Natural killer cell (primary cell): ENCODE measurements at regions not wholly inside any gene's neighbourhood (a gene's known extent, or its start where the extent isn't known, plus 50 kb on each side); places are given as distances from the start of the nearest gene placed in this dataset.

ENCODE experiments used
- ATAC-seq, 3 donors: fragments of 150-1000 bp in 2 of 3; fragments of 200-7000 bp in 1 of 3; cut with Tn5 transposase; 1 replicate in 1 of 3; 2 replicates in 2 of 3; pipeline ENCODE4 v1.10.0; 2021; ENCODE audit warnings: mild to moderate bottlenecking in 2 of 3, moderate library complexity in 2 of 3
- DNase-seq, 2 donors: peaks; one replicate each; pipeline versions ENCODE4 v3.0.0 to v3.0.0-alpha.2; 2013 to 2021; ENCODE audit warnings: mixed read lengths in 1 of 2
- H3K27ac ChIP-seq: one replicate; pipeline ENCODE4 v1.5.1; 2013; ENCODE audit warnings: mild to moderate bottlenecking, low read length
- H3K27me3 ChIP-seq: one replicate; pipeline ENCODE4 v1.6.1; 2013; ENCODE audit warnings: low read length; ENCODE audit not compliant: control insufficient read depth, insufficient read depth
- H3K36me3 ChIP-seq: one replicate; pipeline ENCODE4 v1.6.1; 2013; ENCODE audit warnings: low read length; ENCODE audit not compliant: control insufficient read depth, insufficient read depth
- H3K4me1 ChIP-seq: one replicate; pipeline ENCODE4 v1.6.1; 2013; ENCODE audit warnings: low read length; ENCODE audit not compliant: control insufficient read depth, insufficient read depth
- H3K4me3 ChIP-seq: one replicate; pipeline ENCODE4 v1.5.1; 2013; ENCODE audit warnings: low read length
- H3K9me3 ChIP-seq: one replicate; pipeline ENCODE4 v1.6.1; 2013; ENCODE audit warnings: low read length; ENCODE audit not compliant: control insufficient read depth, insufficient read depth
- H3K27ac Mint-ChIP-seq, 2 donors: one replicate each; pipeline ENCODE4 v1.8.0; 2022; ENCODE audit warnings: mild to moderate bottlenecking in 2 of 2, mixed read lengths in 2 of 2, moderate library complexity in 1 of 2
- H3K27me3 Mint-ChIP-seq, 2 donors: one replicate each; pipeline ENCODE4 v1.8.0; 2022; ENCODE audit warnings: low read depth in 2 of 2, mixed read lengths in 2 of 2
- H3K36me3 Mint-ChIP-seq: one replicate; pipeline ENCODE4 v1.8.0; 2022; ENCODE audit warnings: mixed read lengths
- H3K4me1 Mint-ChIP-seq, 2 donors: one replicate each; pipeline ENCODE4 v1.8.0; 2022; ENCODE audit warnings: mixed read lengths in 2 of 2
- H3K4me3 Mint-ChIP-seq: one replicate; pipeline ENCODE4 v1.8.0; 2022; ENCODE audit warnings: mild to moderate bottlenecking, moderate library complexity, mixed read lengths
- H3K9me3 Mint-ChIP-seq, 2 donors: one replicate each; pipeline ENCODE4 v1.8.0; 2022; ENCODE audit warnings: mixed read lengths in 2 of 2
- CTCF ChIP-seq: fragments of 200-600 bp; IDR thresholded peaks from one replicate; pipeline ENCODE4 v1.8.0; 2022; ENCODE audit warnings: antibody characterized with exemption
- WGBS: methylation state at CpG from one replicate; pipeline ENCODE4 v1.1.7; 2013; ENCODE audit warnings: missing lambda C conversion rate; ENCODE audit not compliant: insufficient coverage; 5-methylcytosine and 5-hydroxymethylcytosine counted together
- intact Hi-C: fragments of 100-400 bp; cut with micrococcal nuclease; formaldehyde crosslinking; loops from one replicate; pipeline ENCODE4 v1.14.2; 2022

GRCh38 chr1:29650476-29650875 lies 414.2 kb downstream of the PTPRU start:
- H3K9me3 ChIP-seq, result no peaks in the 10 kb centered on the region
- 82% methylated on average over 3 of the region's 3 CpGs for WGBS
- intact Hi-C loops, result no loop called here
- TF ChIP-seq CTCF, result no peak
- no peaks in the 10 kb centered on the region for H3K27me3 ChIP-seq
- H3K36me3 Mint-ChIP-seq, result no peaks in the 10 kb centered on the region
- H3K27ac ChIP-seq, result no peak overlapping the region
- H3K36me3 ChIP-seq, result no peaks in the 10 kb centered on the region
- H3K27me3 Mint-ChIP-seq, result peaks cover 18 to 19% of the 10 kb centered on the region in 2 donors
- H3K4me1 Mint-ChIP-seq, result no peaks in the 10 kb centered on the region
- ATAC-seq, result no peak
- no peak overlapping the region for H3K27ac Mint-ChIP-seq
- H3K4me1 ChIP-seq, result no peaks in the 10 kb centered on the region
- no peaks in the 10 kb centered on the region for H3K9me3 Mint-ChIP-seq
- no peak for DNase-seq
- H3K4me3 ChIP-seq, result no peak overlapping the region
- H3K4me3 Mint-ChIP-seq, result no peak overlapping the region

- Histone ChIP-seq H3K27me3 (no peaks in the 10 kb centered on the region), H3K4me1 (no peaks in the 10 kb centered on the region), H3K27ac (no peak overlapping the region), H3K4me3 (no peak overlapping the region), H3K9me3 (no peaks in the 10 kb centered on the region), H3K36me3 (no peaks in the 10 kb centered on the region)
- WGBS, result 95% methylated on average over 8 of the region's 8 CpGs
- Mint-ChIP-seq H3K4me1 (no peaks in the 10 kb centered on the region), H3K36me3 (no peaks in the 10 kb centered on the region), H3K27ac (no peak overlapping the region), H3K27me3 (peaks cover 15 to 19% of the 10 kb centered on the region in 2 donors), H3K9me3 (no peaks in the 10 kb centered on the region), H3K4me3 (no peak overlapping the region)
- no peak for TF ChIP-seq CTCF
- intact Hi-C loops, result no loop called here
- no peak for DNase-seq
- no peak for ATAC-seq
Measured at GRCh38 chr1:29650041-29650400, 413.7 kb downstream of the PTPRU start.

- H3K27ac Mint-ChIP-seq, result no peak overlapping the region
- DNase-seq (peak in 1 of 2 donors; percentile 4), ATAC-seq (no peak)
- no peaks in the 10 kb centered on the region for H3K36me3 ChIP-seq
- no peaks in the 10 kb centered on the region for H3K9me3 ChIP-seq
- no peaks in the 10 kb centered on the region for H3K36me3 Mint-ChIP-seq
- no peak for TF ChIP-seq CTCF
- no peaks in the 10 kb centered on the region for H3K4me1 Mint-ChIP-seq
- no peak overlapping the region for H3K4me3 ChIP-seq
- peaks cover 15 to 19% of the 10 kb centered on the region in 2 donors for H3K27me3 Mint-ChIP-seq
- no peak overlapping the region for H3K4me3 Mint-ChIP-seq
- H3K27ac ChIP-seq, result no peak overlapping the region
- intact Hi-C loops, result no loop called here
- no peaks in the 10 kb centered on the region for H3K27me3 ChIP-seq
- H3K4me1 ChIP-seq, result no peaks in the 10 kb centered on the region
- no peaks in the 10 kb centered on the region for H3K9me3 Mint-ChIP-seq
- 73% methylated on average over 15 of the region's 15 CpGs for WGBS
Measured at GRCh38 chr1:29649189-29650040, 413.1 kb downstream of the PTPRU start.

- ATAC-seq, result no peak
- WGBS, result 83% methylated on average over 3 of the region's 3 CpGs
Measured at GRCh38 chr1:29648798-29649188, 412.5 kb downstream of the PTPRU start.

More at GRCh38 chr1:29648798-29649188, 412.5 kb downstream of the PTPRU start:
- Mint-ChIP-seq H3K36me3 (no peaks in the 10 kb centered on the region), H3K27ac (no peak overlapping the region), H3K27me3 (peaks cover 13 to 20% of the 10 kb centered on the region in 2 donors), H3K9me3 (no peaks in the 10 kb centered on the region), H3K4me1 (no peaks in the 10 kb centered on the region), H3K4me3 (no peak overlapping the region)
- H3K4me3 ChIP-seq, result no peak overlapping the region
- no peak for DNase-seq
- H3K36me3 ChIP-seq, result no peaks in the 10 kb centered on the region
- H3K27ac ChIP-seq, result no peak overlapping the region
- no peaks in the 10 kb centered on the region for H3K27me3 ChIP-seq
- H3K9me3 ChIP-seq, result no peaks in the 10 kb centered on the region
- intact Hi-C loops, result no loop called here
- H3K4me1 ChIP-seq, result no peaks in the 10 kb centered on the region
- TF ChIP-seq CTCF, result no peak
